NOMO-1 treated with dmso at 0.1 percent for 144 hours (cell line): ENCODE measurements at regions not wholly inside any gene's neighbourhood (a gene's known extent, or its start where the extent isn't known, plus 50 kb on each side); places are given as distances from the start of the nearest gene placed in this dataset.

Experiments used
- DNase-seq: peaks from one replicate; lab custom pipeline; 2025; ENCODE audit not compliant: unreplicated experiment; lab: John Stamatoyannopoulos, UW

GRCh38 chr14:22079766-22080165 lies 406.1 kb upstream of the OR4E1 start:
- no peak for DNase-seq

DNA sequence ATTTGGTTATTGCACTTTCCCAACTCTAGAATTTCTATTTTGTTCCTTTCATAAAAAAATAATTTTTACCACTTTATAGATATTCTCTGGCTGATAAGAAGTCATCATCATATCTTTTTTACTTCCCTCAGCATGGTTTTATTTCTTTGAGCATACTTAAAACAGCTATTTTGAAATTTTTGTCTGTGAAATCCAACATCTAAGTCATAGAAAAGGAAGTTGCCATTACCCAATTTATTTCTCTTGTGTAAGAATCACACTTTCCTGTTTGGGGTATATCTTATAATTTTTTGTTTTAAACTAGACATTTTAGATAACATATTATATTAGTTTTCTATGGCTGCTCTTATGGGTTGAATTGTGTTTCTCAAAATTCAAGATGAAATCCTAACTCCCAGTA lies 400.2 kb upstream of the OR4E1 start:
- DNase-seq: no peak

DNA sequence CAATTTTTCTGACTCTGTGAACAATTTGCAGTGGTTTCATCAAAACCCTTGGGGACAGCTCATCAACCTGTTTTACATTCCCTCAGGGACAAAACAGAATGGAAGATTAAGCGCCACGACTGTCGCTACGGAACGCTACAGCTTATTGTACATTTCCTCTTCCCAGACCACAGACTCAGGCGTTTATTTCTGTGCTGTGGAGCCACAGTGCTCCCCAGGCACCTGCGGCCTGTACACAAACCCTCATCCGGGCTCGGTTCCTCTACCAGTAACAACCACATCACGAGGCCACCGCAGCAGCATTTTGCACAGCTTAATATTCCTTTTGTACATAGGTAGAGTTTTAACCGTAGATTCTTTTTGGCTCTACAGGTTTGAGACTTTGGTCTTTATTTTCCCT lies 397.4 kb upstream of the OR4E1 start:
- peak; percentile 54 for DNase-seq

GRCh38 chr14:22070119-22070982 lies 396.7 kb upstream of the OR4E1 start:
- DNase-seq: no peak

DNA sequence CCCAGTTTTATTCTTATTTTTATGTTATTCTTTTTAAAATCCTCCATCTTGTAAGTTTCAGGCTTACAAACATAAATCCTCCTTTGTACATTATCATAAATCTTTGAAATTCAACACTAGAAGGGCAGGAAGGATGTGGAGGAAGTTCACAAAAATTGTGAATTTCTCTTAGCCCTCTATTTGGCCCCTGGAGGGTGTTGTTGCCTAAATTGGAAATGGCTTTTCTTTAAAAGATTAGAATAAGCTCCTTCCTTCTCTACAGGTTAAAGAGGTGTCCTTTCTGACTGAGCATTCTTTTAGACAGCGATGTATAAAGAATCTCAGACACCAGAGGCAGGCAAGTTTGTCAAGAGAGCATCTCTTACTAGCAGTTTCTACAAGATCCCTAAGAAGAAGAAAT lies 391.7 kb upstream of the OR4E1 start:
- no peak for DNase-seq

- DNase-seq: no peak
Observed at GRCh38 chr14:22059201-22059600, 385.6 kb upstream of the OR4E1 start.

- no peak for DNase-seq
Observed at GRCh38 chr14:22052795-22053194, 379.2 kb upstream of the OR4E1 start.

DNA sequence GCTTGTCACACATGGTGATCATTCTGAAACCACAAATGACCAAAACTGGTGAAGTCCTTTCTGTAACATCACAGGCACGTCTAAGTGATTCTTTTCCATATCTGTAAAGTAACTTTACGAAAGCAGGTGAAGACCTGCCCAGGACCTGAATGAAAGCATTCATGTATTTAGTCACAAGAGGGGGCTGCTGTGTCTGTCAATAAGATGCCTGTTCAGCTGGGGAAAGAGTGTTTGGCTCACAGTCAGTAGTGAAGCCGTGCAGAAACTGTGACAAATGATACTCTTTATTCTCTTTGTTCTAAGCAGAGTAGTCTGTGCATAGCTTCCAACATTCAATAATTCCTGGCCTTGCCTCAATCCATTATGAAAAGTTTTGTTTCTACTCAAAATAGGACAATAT lies 373.5 kb upstream of the OR4E1 start:
- no peak for DNase-seq

GRCh38 chr14:22046063-22046462 lies 372.4 kb upstream of the OR4E1 start:
- no peak for DNase-seq

DNA sequence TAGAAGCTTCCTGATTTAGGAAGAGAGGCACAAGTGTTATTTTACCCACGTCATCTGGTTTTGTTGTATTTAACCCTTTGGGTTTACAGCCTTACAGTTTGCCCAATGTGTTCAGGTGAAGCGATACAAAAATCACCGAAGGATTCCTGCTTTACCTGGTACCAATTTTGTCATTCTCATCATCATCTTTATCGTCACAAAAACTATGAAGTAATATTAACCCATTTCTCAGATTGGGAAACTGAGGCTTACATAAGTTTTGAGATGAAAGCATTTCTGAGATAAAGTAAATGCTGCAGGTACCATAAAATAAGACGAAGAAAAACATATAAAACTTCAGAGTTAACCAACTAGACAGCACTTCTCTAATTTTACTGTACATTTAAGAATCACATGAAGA lies 370.6 kb upstream of the OR4E1 start:
- DNase-seq: no peak

- DNase-seq: no peak
Observed at GRCh38 chr14:22040781-22041125, 367.1 kb upstream of the OR4E1 start.

GRCh38 chr14:22039938-22040780 lies 366.5 kb upstream of the OR4E1 start:
- DNase-seq: peak; percentile 8

- DNase-seq: no peak
Observed at GRCh38 chr14:22036541-22037239, 363.1 kb upstream of the OR4E1 start.

GRCh38 chr14:22026527-22026926 lies 352.9 kb upstream of the OR4E1 start:
- no peak for DNase-seq

DNA sequence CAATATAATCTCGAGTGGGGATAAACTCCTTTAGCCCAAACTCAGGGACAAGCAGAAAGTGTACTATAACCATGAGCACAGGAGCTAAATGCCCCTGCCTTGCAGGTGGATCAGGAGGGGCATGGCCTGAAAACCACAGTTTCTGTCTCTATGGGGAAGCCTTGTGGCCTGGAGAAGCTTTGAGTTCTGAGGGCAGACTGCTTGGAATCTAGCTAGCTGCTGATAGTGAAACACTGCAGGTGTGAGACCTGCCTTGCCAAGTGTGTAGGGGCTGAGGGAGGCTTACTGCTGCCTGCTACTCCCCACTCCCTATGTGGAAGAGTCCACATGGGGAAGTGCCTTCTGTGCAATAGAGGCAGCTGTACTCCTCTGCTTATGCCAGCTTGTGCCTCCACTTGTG lies 352.3 kb upstream of the OR4E1 start:
- no peak for DNase-seq

DNA sequence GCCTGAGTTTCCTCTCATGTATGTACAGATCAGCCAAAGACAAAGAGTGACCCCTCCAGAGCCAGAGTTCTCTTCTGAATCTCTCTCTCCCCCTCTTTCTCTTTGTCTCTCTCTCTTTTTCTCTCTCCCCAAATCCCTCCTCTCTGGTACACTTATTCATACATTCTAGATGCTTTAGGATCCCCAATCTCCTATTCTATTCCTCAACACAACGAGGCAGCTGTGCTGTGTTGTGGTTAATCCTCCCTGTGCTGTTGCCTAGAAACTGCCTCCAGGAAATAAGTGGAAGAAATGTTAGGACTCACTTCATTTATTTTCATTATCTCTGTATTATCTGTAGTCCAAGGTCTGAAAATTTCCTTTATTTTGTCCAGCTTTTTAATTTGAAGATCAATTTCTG lies 350.5 kb upstream of the OR4E1 start:
- DNase-seq: no peak

DNA sequence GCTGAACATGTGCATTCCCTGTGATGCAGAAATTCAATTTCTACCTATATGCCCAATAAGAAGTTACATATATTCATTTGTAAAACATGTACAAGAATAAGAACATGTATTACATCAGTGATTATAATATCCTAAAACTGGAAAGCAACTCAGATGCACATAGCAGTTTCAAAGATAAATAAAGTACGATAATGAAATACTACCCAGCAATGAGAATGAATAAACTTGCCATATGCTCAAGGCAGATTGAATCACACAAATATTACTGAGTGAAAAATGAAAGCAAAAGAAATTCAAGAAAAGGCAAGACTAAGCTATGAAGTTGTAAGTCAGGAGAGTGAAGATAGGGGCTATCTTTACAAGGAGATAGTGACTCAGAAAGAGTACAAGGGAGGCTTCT lies 345.3 kb upstream of the OR4E1 start:
- DNase-seq: no peak

- no peak for DNase-seq
Observed at GRCh38 chr14:22012452-22012851, 338.8 kb upstream of the OR4E1 start.

GRCh38 chr14:22011253-22011642 lies 337.6 kb upstream of the OR4E1 start:
- no peak for DNase-seq

DNA sequence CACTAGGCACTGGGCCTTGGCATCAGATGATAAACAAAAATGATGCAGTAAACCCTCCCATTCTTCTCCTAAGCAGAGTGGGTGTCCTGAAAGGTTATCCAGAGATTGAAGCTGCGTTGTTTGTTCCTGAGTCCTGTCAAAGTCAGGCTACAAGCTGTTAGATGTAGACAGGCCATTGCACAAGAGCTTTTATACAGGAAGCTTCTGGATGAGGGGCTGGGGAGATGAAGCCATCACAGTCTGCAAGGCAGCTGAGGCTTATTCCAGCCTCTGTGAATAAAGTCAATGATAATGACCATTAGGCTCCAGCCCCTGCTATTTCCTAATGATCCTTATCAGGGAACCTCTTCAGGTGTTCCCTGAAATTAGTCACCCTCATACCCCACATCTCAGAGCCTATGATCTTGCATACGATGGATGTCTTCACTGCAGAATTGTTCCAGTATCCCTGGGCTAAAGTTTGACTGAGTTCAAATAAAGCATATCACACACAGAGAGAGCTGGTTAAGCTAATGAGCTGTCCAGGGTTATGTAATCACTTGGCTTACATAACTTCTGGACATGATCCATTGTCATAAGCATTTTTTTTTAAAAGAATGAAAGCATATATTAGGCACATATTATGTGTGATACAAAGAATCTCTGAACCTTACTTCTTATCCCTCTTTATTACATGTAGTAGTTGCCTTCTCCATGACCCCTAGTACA lies 337.1 kb upstream of the OR4E1 start:
- DNase-seq: no peak

DNA sequence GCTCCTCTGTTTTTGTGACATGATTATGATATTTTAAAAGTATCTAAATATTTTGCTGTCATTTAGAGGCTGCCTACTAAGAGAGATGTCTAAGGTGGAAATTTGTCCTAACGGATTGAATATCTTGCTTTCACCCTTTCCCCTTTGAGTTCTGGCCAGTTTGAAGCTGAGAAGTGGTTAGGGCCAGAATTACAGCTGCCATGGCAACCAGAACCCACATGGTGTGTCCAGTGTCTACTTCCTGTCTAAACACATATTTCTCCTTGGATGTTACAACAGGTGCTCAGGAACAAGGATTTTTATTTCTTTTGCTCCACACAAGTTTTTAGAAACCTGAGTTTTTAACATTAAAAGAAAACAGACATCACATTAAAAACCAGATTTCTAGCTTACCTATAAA lies 335.1 kb upstream of the OR4E1 start:
- DNase-seq: no peak
